GM12864 (cell line): ENCODE measurements at regions not wholly inside any gene's neighbourhood (a gene's known extent, or its start where the extent isn't known, plus 50 kb on each side); places are given as distances from the start of the nearest gene placed in this dataset.

Experiments
- DNase-seq: peaks from one replicate; pipeline ENCODE4 v3.0.0-alpha.2; 2011; ENCODE audit warnings: low read depth
- H3K4me3 ChIP-seq: 2 replicates; pipeline ENCODE4 v1.5.1; 2011; ENCODE audit warnings: mild to moderate bottlenecking, low read depth, low read length, control low read depth
- CTCF ChIP-seq: IDR thresholded peaks from 2 replicates; pipeline ENCODE4 v1.5.1; 2011; ENCODE audit warnings: low read depth, mild to moderate bottlenecking, moderate library complexity, low read length, control low read depth, inconsistent platforms; ENCODE audit errors: missing control alignments

- no peak overlapping the region for H3K4me3 ChIP-seq
- TF ChIP-seq CTCF, result no peak
- no peak for DNase-seq
Measured at GRCh38 chr20:12287575-12287974, 369.9 kb downstream of the BTBD3 start.

GRCh38 chr20:12289465-12289864 lies 371.8 kb downstream of the BTBD3 start:
- no peak for TF ChIP-seq CTCF
- DNase-seq, result no peak

GRCh38 chr20:12291386-12291785 lies 373.7 kb downstream of the BTBD3 start:
- DNase-seq, result no peak
- no peak overlapping the region for H3K4me3 ChIP-seq
- no peak for TF ChIP-seq CTCF

More at GRCh38 chr20:12289465-12289864, 371.8 kb downstream of the BTBD3 start:
- H3K4me3 ChIP-seq, result no peak overlapping the region

GRCh38 chr20:12293900-12294299 lies 376.2 kb downstream of the BTBD3 start:
- no peak for DNase-seq
- no peak overlapping the region for H3K4me3 ChIP-seq
- no peak for TF ChIP-seq CTCF

GRCh38 chr20:12294678-12295077 lies 377.0 kb downstream of the BTBD3 start:
- H3K4me3 ChIP-seq, result no peak overlapping the region
- no peak for TF ChIP-seq CTCF
- DNase-seq, result no peak

- no peak overlapping the region for H3K4me3 ChIP-seq
- no peak for TF ChIP-seq CTCF
- no peak for DNase-seq
Measured at GRCh38 chr20:12305188-12305950, 387.7 kb downstream of the BTBD3 start.

DNA sequence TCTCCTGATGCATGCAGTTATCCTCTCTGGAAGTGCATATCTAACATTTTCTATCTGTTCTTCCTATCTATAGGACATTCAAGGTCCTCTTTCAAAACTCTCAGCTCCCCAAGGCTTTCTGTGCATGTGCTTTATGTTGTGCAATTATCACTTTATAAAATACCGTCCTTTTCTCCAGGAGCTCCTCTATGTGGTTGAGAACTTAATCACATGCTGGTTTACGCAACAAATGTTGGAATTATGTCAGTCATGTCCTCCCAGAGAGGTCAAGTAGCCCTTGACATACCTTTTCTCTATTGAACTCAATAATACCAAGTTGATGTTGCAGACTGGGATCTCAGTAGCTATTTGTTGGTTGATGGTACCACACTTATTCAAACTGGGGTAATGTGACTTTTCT lies 388.4 kb downstream of the BTBD3 start:
- no peak for DNase-seq
- TF ChIP-seq CTCF, result no peak
- no peak overlapping the region for H3K4me3 ChIP-seq
